ENCODE measurements at regions not wholly inside any gene's neighbourhood (a gene's known extent, or its start where the extent isn't known, plus 50 kb on each side); places are given as distances from the start of the nearest gene placed in this dataset.

DNA sequence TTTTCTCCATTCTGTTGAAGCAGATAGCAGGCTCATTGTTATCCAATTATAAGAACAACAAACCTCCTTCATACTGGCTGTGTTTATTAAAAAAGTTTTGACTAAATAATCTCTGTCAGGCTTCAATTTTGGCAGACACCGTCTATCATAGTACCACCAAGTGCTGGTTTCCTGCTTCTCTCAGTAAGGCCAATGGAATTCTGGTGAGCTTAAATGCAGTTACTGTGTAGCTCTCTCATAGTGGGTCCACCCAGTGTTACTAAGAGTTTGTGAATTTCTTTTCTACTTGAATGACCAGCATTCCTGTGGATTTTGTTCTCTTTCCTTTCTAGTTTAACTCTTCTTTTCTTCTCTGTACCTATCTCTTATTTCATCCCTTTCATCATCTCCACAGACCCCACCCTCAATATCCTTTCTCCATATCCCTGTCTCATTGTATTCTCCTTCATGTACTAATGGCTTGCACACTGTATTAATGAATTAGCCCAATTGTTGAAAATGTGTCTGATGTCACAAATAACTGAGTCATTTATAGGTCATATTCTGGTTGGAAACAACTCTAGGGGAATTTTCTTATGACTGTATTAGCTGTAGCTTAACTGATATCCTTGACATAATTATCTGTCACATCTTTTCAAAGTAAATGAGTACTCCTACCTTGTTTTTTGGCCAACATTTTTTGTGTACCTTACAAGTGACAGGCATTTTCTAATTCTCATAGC is 372.1 kb downstream of the FAT3 start:
- TF ChIP-seq POLR2A (IDR thresholded peaks at IDR 0.05; ENCODE audit: low read length) (no peak), GATA1 (IDR thresholded peaks at IDR 0.05; ENCODE audit: low read depth, low read length) (no peak)
